ENCODE measurements at regions not wholly inside any gene's neighbourhood (a gene's known extent, or its start where the extent isn't known, plus 50 kb on each side); places are given as distances from the start of the nearest gene placed in this dataset.

- Histone ChIP-seq H3K27me3 (ENCODE audit: control insufficient read depth in 2 of 2, insufficient read depth in 2 of 2, low read length in 2 of 2) (no peaks in the 10 kb centered on the region), H3K9me3 (replicated peaks in 1 of 2; ENCODE audit: control insufficient read depth in 1 of 2, insufficient read depth in 1 of 2, low read length in 2 of 2) (no peaks in the 10 kb centered on the region), H3K4me3 (replicated peaks in 1 of 3; ENCODE audit: low read depth in 2 of 3, low read length in 3 of 3) (no peak overlapping the region), H3K4me2 (replicated peaks; ENCODE audit: extremely low read depth, low read length, poor library complexity, severe bottlenecking) (no peak overlapping the region), H3K4me1 (ENCODE audit: control insufficient read depth in 1 of 2, insufficient read depth in 2 of 2, low read length in 2 of 2) (no peaks in the 10 kb centered on the region), H2AFZ (ENCODE audit: insufficient read depth, low read depth, low read length, poor library complexity, severe bottlenecking) (no peak overlapping the region), H3K79me2 (ENCODE audit: insufficient read depth, low read length) (no peaks in the 10 kb centered on the region), H3K27ac (ENCODE audit: low read depth in 1 of 2, low read length in 2 of 2) (no peak overlapping the region), H3K36me3 (replicated peaks in 1 of 2; ENCODE audit: control insufficient read depth in 1 of 2, insufficient read depth in 2 of 2, low read length in 2 of 2) (no peaks in the 10 kb centered on the region), H3K9ac (ENCODE audit: insufficient read depth, low read length, poor library complexity, severe bottlenecking) (no peak overlapping the region), H4K20me1 (ENCODE audit: insufficient read depth, low read length) (no peaks in the 10 kb centered on the region)
- no peak for DNase-seq
- Mint-ChIP-seq H3K4me3 (no peak overlapping the region), H3K36me3 (no peaks in the 10 kb centered on the region), H3K9me3 (peaks cover 0 to 5% (median 0%) of the 10 kb centered on the region in 7 donors), H3K27ac (no peak overlapping the region), H3K4me1 (no peaks in the 10 kb centered on the region), H3K27me3 (ENCODE audit: low read depth in 3 of 3) (no peaks in the 10 kb centered on the region)
- WGBS (ENCODE audit: insufficient coverage): 94% methylated on average over 2 of the region's 2 CpGs
- TF ChIP-seq CTCF (IDR thresholded peaks at IDR 0.05): no peak
- intact Hi-C loops (cut with micrococcal nuclease): no loop called here
Observed at GRCh38 chr4:111506706-111507105, 638.5 kb upstream of the FAM241A start.

- DNase-seq: no peak
- Mint-ChIP-seq H3K27me3 (ENCODE audit: low read depth in 3 of 3) (peaks cover 0 to 2% (median 0%) of the 10 kb centered on the region in 3 donors), H3K36me3 (no peaks in the 10 kb centered on the region), H3K4me1 (no peaks in the 10 kb centered on the region), H3K27ac (no peak overlapping the region), H3K9me3 (peaks cover 0 to 3% (median 0%) of the 10 kb centered on the region in 7 donors), H3K4me3 (no peak overlapping the region)
- intact Hi-C loops (cut with micrococcal nuclease): no loop called here
- Histone ChIP-seq H4K20me1 (ENCODE audit: insufficient read depth, low read length) (no peaks in the 10 kb centered on the region), H2AFZ (ENCODE audit: insufficient read depth, low read depth, low read length, poor library complexity, severe bottlenecking) (no peak overlapping the region), H3K27ac (ENCODE audit: low read depth in 1 of 2, low read length in 2 of 2) (no peak overlapping the region), H3K27me3 (ENCODE audit: control insufficient read depth in 2 of 2, insufficient read depth in 2 of 2, low read length in 2 of 2) (no peaks in the 10 kb centered on the region), H3K9me3 (replicated peaks in 1 of 2; ENCODE audit: control insufficient read depth in 1 of 2, insufficient read depth in 1 of 2, low read length in 2 of 2) (no peaks in the 10 kb centered on the region), H3K36me3 (replicated peaks in 1 of 2; ENCODE audit: control insufficient read depth in 1 of 2, insufficient read depth in 2 of 2, low read length in 2 of 2) (no peaks in the 10 kb centered on the region), H3K9ac (ENCODE audit: insufficient read depth, low read length, poor library complexity, severe bottlenecking) (no peak overlapping the region), H3K4me2 (replicated peaks; ENCODE audit: extremely low read depth, low read length, poor library complexity, severe bottlenecking) (no peak overlapping the region), H3K79me2 (ENCODE audit: insufficient read depth, low read length) (no peaks in the 10 kb centered on the region), H3K4me3 (replicated peaks in 1 of 3; ENCODE audit: low read depth in 2 of 3, low read length in 3 of 3) (no peak overlapping the region), H3K4me1 (ENCODE audit: control insufficient read depth in 1 of 2, insufficient read depth in 2 of 2, low read length in 2 of 2) (no peaks in the 10 kb centered on the region)
- no peak for TF ChIP-seq CTCF (IDR thresholded peaks at IDR 0.05)
Observed at GRCh38 chr4:111510535-111510934, 634.7 kb upstream of the FAM241A start.

Data from CD14-positive monocyte (primary cell).